A549 (cell line): ENCODE measurements at regions not wholly inside any gene's neighbourhood (a gene's known extent, or its start where the extent isn't known, plus 50 kb on each side); places are given as distances from the start of the nearest gene placed in this dataset.
A peak's percentile ranks its signal among the peaks of the same experiment; 100 is the strongest.

Experiments used
- ATAC-seq, 2 experiments: fragments of 200-7000 bp in 1 of 2; fragments of >200 bp in 1 of 2; cut with Nextera tagmentation in 1 of 2; cut with Tn5 transposase in 1 of 2; 3 replicates each; pipeline versions ENCODE4 v1.8.0 to v1.9.1; 2018 to 2020; ENCODE audit warnings: mild to moderate bottlenecking in 1 of 2, moderate library complexity in 1 of 2
- CTCF ChIA-PET: fragments of 300-600 bp; sonication (Branson Sonifier 250); formaldehyde crosslinking; extraction: SDS; loops from one replicate; lab custom pipeline; 2021; ENCODE audit warnings: antibody characterized with exemption, inconsistent platforms; lab: Yijun Ruan, JAX
- POLR2A ChIA-PET: fragments of 350-600 bp; formaldehyde crosslinking; extraction: SDS; loops from one replicate; lab custom pipeline; 2021; ENCODE audit warnings: antibody characterized with exemption, inconsistent platforms; lab: Yijun Ruan, JAX
- DNase-seq, 2 experiments: peaks; one replicate each; pipeline versions ENCODE4 v3.0.0 to v3.0.0-alpha.2; 2011 to 2016; ENCODE audit warnings: low read depth in 1 of 2, low spot score in 1 of 2
- FAIRE-seq: peaks from 2 replicates; lab custom pipeline; 2011; peaks lifted over from hg19 to GRCh38; lab: Jason Lieb, UNC
- H3K27ac ChIP-seq, 2 experiments: fragments of >200 bp; sonication (Bioruptor Twin); formaldehyde crosslinking; 3 replicates each; pipeline ENCODE4 v1.5.1; 2016 to 2017
- H3K4me1 ChIP-seq: fragments of >200 bp; sonication (Bioruptor Twin); formaldehyde crosslinking; 3 replicates; pipeline ENCODE4 v1.6.1; 2016
- H3K4me2 ChIP-seq: fragments of >200 bp; sonication (Bioruptor Twin); formaldehyde crosslinking; 3 replicates; pipeline ENCODE4 v1.6.1; 2016
- H3K4me3 ChIP-seq: fragments of >200 bp; sonication (Bioruptor Twin); formaldehyde crosslinking; 3 replicates; pipeline ENCODE4 v1.5.1; 2016
- H3K9me3 ChIP-seq: fragments of >200 bp; sonication (Bioruptor Twin); formaldehyde crosslinking; 3 replicates; pipeline ENCODE4 v1.6.1; 2016
- CHD2 ChIP-seq: fragments of 150-350 bp; IDR thresholded peaks from 2 replicates; pipeline ENCODE4 v1.6.1; 2014; ENCODE audit warnings: low read length; ENCODE audit not compliant: partially characterized antibody
- EP300 ChIP-seq, 2 experiments: fragments of >200 bp; sonication (Bioruptor Twin); formaldehyde crosslinking; IDR thresholded peaks; 2 replicates in 1 of 2; 3 replicates in 1 of 2; pipeline ENCODE4 v1.6.1; 2016 to 2017
- ESRRA ChIP-seq: fragments of 150-350 bp; IDR thresholded peaks from 2 replicates; pipeline ENCODE4 v1.6.1; 2014; ENCODE audit warnings: mild to moderate bottlenecking, low read length, borderline replicate concordance
- FOSB ChIP-seq: fragments of 250-450 bp; sonication (Bioruptor Pico); IDR thresholded peaks from 2 replicates; pipeline ENCODE4 v1.5.0; 2020; ENCODE audit warnings: mild to moderate bottlenecking, moderate library complexity
- FOSL2 ChIP-seq, 2 experiments: fragments of 450-650 bp in 1 of 2; fragments of >200 bp in 1 of 2; sonication (Bioruptor Twin) in 1 of 2; formaldehyde crosslinking; IDR thresholded peaks; 2 replicates each; pipeline versions ENCODE4 v1.5.0 to v1.6.1; 2016 to 2020; ENCODE audit warnings: mild to moderate bottlenecking in 1 of 2, moderate library complexity in 1 of 2
- GATA3 ChIP-seq: IDR thresholded peaks from 2 replicates; pipeline ENCODE4 v1.6.1; 2012; ENCODE audit warnings: borderline replicate concordance
- JUNB ChIP-seq: fragments of >200 bp; sonication (Bioruptor Twin); formaldehyde crosslinking; IDR thresholded peaks from 2 replicates; pipeline ENCODE4 v1.6.1; 2016
- MAFK ChIP-seq: fragments of 450-650 bp; IDR thresholded peaks from 2 replicates; pipeline ENCODE4 v1.6.1; 2014; ENCODE audit not compliant: partially characterized antibody
- NPAS2 ChIP-seq: fragments of 250-450 bp; sonication (Bioruptor Pico); IDR thresholded peaks from 2 replicates; pipeline ENCODE4 v1.8.0; 2022; ENCODE audit warnings: mild to moderate bottlenecking, moderate library complexity, borderline replicate concordance
- PHF8 ChIP-seq: fragments of 200-600 bp; sonication (generic); IDR thresholded peaks from 2 replicates; pipeline ENCODE4 v1.6.1; 2016; ENCODE audit warnings: low read depth, mild to moderate bottlenecking, antibody characterized with exemption, moderate library complexity, borderline replicate concordance
- RAD21 ChIP-seq, 2 experiments: fragments of >200 bp in 1 of 2; sonication (Bioruptor Twin) in 1 of 2; formaldehyde crosslinking in 1 of 2; IDR thresholded peaks in 1 of 2; conservative IDR thresholded peaks in 1 of 2; 2 replicates in 1 of 2; 3 replicates in 1 of 2; pipeline ENCODE4 v1.6.1; 2012 to 2018; ENCODE audit warnings: inconsistent platforms in 1 of 2
- RARB ChIP-seq: fragments of 250-450 bp; sonication (Bioruptor Pico); IDR thresholded peaks from 2 replicates; pipeline ENCODE4 v1.8.0; 2021; ENCODE audit warnings: mild to moderate bottlenecking, moderate library complexity
- RCOR1 ChIP-seq: fragments of 150-350 bp; IDR thresholded peaks from 2 replicates; pipeline ENCODE4 v1.6.1; 2014; ENCODE audit warnings: antibody characterized with exemption, low read length, low read depth
- RFX5 ChIP-seq: fragments of 450-650 bp; IDR thresholded peaks from 2 replicates; pipeline ENCODE4 v1.7.1; 2014; ENCODE audit warnings: antibody characterized with exemption, mild to moderate bottlenecking, moderate library complexity
- RNF2 ChIP-seq: fragments of 200-600 bp; sonication (generic); IDR thresholded peaks from 2 replicates; pipeline ENCODE4 v1.6.1; 2016; ENCODE audit warnings: low read depth, mild to moderate bottlenecking, antibody characterized with exemption, moderate library complexity, borderline replicate concordance
- SREBF2 ChIP-seq: fragments of 450-650 bp; IDR thresholded peaks from 2 replicates; pipeline ENCODE4 v1.6.1; 2014; ENCODE audit warnings: mild to moderate bottlenecking, moderate library complexity
- ZC3H11A ChIP-seq: fragments of 450-650 bp; IDR thresholded peaks from 2 replicates; pipeline ENCODE4 v1.6.1; 2014; ENCODE audit warnings: antibody characterized with exemption, mild to moderate bottlenecking
- ZFP36 ChIP-seq: fragments of 450-650 bp; IDR thresholded peaks from 2 replicates; pipeline ENCODE4 v1.6.1; 2014; ENCODE audit warnings: borderline replicate concordance; ENCODE audit not compliant: partially characterized antibody
- WGBS: methylation state at CpG from one replicate; pipeline ENCODE4 v1.1.6; 2017; ENCODE audit errors: missing lambda C conversion rate; 5-methylcytosine and 5-hydroxymethylcytosine counted together
- TF ChIP-seq, protein P1 (sequence below): fragments of 250-450 bp; sonication (Bioruptor Pico); IDR thresholded peaks from 2 replicates; pipeline ENCODE4 v1.5.0; 2021; ENCODE audit warnings: mild to moderate bottlenecking, moderate library complexity, borderline replicate concordance
- TF ChIP-seq, protein P2 (sequence below): IDR thresholded peaks from 2 replicates; pipeline ENCODE4 v1.6.1; 2012
- TF ChIP-seq, protein P3 (sequence below): IDR thresholded peaks from 2 replicates; pipeline ENCODE4 v1.6.1; 2012; ENCODE audit warnings: low read depth, borderline replicate concordance
- TF ChIP-seq, protein P4 (sequence below): fragments of 250-450 bp; sonication (Bioruptor Pico); IDR thresholded peaks from 2 replicates; pipeline ENCODE4 v1.5.0; 2020; ENCODE audit warnings: low read depth, mild to moderate bottlenecking, moderate library complexity

DNA sequence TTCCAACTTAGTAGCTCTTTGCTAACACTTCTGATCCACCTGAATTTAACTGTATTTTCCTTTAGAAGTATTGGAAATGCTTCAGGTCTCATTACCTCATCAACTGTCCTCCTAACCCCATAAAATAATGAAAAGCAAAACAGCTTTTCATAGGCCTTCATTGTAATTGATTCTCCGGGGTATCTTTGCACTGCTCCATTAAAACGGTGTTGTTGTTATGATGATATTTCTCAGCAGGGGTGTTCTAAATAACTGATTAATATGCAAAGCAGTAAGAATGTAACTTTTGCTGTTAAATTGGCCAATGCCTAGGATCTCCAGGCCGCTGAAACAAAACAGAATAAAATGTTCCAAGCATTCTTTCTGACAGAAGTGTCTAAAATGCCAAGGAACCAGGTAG is 1983.2 kb downstream of the EFNA5 start (continued):
- TF ChIP-seq, protein P1, sequence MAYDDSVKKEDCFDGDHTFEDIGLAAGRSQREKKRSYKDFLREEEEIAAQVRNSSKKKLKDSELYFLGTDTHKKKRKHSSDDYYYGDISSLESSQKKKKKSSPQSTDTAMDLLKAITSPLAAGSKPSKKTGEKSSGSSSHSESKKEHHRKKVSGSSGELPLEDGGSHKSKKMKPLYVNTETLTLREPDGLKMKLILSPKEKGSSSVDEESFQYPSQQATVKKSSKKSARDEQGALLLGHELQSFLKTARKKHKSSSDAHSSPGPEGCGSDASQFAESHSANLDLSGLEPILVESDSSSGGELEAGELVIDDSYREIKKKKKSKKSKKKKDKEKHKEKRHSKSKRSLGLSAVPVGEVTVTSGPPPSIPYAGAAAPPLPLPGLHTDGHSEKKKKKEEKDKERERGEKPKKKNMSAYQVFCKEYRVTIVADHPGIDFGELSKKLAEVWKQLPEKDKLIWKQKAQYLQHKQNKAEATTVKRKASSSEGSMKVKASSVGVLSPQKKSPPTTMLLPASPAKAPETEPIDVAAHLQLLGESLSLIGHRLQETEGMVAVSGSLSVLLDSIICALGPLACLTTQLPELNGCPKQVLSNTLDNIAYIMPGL (CRISPR knock-in tag), result no peak
- TF ChIP-seq RFX5, result no peak
- TF ChIP-seq EP300 (IDR thresholded peaks at IDR 0.05), result no peak
- TF ChIP-seq, all 56 proteins: peak for 0

DNA sequence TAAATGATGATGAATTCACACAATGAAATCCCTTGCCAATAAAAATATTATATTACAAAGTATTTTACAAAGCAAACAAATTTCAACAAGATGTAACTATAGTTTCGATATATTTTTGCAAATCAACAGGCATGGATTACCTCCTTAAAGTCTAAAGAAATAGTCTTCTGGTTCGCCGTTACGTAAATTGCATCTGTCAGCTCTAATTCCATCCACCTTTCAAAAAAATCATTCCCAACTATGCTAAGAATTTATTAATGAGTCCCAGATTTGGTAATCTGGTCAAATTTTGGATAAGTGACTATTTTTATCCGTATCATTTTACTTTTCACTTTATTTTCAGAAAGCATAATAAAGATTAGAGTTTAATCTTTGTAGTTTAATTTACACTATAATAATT is 1984.9 kb downstream of the EFNA5 start:
- ChIA-PET CTCF (no interaction called here), POLR2A (no interaction called here)
- Histone ChIP-seq H3K27ac (no peak overlapping the region), H3K4me2 (no peak overlapping the region), H3K4me3 (no peak overlapping the region), H3K9me3 (no peaks in the 10 kb centered on the region), H3K4me1 (no peaks in the 10 kb centered on the region)
- ATAC-seq (no peak), DNase-seq (no peak), FAIRE-seq (no peak)
- WGBS, result 85% methylated on average over 5 of the region's 5 CpGs
- TF ChIP-seq MAFK, result peak; percentile 14
- TF ChIP-seq RFX5, result no peak

DNA sequence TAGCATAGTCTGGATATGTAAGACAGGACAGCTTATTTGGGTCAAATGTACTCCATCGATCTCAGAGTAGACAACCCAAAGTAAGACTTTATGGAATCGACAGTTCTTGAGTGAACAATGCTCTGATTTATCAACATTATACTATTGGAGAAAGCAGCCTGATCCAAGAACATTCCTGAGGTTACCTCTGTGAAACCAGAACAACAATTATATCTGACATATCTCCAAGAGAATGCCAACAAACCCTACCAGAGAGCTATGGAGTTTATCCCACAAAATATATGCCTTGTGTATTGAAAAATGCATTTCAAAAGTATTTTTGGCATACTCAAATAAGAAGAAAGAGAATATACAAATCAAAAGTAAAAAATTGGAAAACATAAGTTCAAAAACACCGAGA is 1985.9 kb downstream of the EFNA5 start:
- no peak for FAIRE-seq
- Histone ChIP-seq H3K4me1 (no peaks in the 10 kb centered on the region), H3K4me2 (no peak overlapping the region), H3K9me3 (no peaks in the 10 kb centered on the region), H3K4me3 (no peak overlapping the region), H3K27ac (no peak overlapping the region)
- ATAC-seq, result no peak
- DNase-seq, result no peak
- 33% methylated on average over 3 of the region's 3 CpGs for WGBS
- POLR2A ChIA-PET, result no interaction called here
- CTCF ChIA-PET, result no interaction called here
- TF ChIP-seq NPAS2 (no peak), CHD2 (no peak), FOSB (no peak), ZC3H11A (no peak), RFX5 (no peak), JUNB (no peak), RARB (CRISPR knock-in tag) (no peak), PHF8 (no peak), ESRRA (no peak), RAD21 (conservative IDR thresholded peaks at IDR 0.05 in 1 of 2, IDR thresholded peaks at IDR 0.05 in 1 of 2) (no peak), FOSL2 (IDR thresholded peaks at IDR 0.05) (no peak), FOSL2 (CRISPR knock-in tag; IDR thresholded peaks at IDR 0.05) (no peak), RCOR1 (no peak), RNF2 (no peak), GATA3 (no peak), ZFP36 (no peak), SREBF2 (no peak)
- TF ChIP-seq, protein P1 (CRISPR knock-in tag), result no peak
- TF ChIP-seq, protein P2, sequence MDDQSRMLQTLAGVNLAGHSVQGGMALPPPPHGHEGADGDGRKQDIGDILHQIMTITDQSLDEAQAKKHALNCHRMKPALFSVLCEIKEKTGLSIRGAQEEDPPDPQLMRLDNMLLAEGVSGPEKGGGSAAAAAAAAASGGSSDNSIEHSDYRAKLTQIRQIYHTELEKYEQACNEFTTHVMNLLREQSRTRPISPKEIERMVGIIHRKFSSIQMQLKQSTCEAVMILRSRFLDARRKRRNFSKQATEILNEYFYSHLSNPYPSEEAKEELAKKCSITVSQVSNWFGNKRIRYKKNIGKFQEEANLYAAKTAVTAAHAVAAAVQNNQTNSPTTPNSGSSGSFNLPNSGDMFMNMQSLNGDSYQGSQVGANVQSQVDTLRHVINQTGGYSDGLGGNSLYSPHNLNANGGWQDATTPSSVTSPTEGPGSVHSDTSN, result no peak
- TF ChIP-seq, protein P3, sequence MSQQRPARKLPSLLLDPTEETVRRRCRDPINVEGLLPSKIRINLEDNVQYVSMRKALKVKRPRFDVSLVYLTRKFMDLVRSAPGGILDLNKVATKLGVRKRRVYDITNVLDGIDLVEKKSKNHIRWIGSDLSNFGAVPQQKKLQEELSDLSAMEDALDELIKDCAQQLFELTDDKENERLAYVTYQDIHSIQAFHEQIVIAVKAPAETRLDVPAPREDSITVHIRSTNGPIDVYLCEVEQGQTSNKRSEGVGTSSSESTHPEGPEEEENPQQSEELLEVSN, result no peak
- TF ChIP-seq, protein P4, sequence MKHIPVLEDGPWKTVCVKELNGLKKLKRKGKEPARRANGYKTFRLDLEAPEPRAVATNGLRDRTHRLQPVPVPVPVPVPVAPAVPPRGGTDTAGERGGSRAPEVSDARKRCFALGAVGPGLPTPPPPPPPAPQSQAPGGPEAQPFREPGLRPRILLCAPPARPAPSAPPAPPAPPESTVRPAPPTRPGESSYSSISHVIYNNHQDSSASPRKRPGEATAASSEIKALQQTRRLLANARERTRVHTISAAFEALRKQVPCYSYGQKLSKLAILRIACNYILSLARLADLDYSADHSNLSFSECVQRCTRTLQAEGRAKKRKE (CRISPR knock-in tag), result no peak
